Endothelial cell of umbilical vein (primary cell): ENCODE measurements at regions not wholly inside any gene's neighbourhood (a gene's known extent, or its start where the extent isn't known, plus 50 kb on each side); places are given as distances from the start of the nearest gene placed in this dataset.
A peak's percentile ranks its signal among the peaks of the same experiment; 100 is the strongest.

Experiments
- BruUV-seq: library from RNA; stranded (reverse); fragments of 400-500 nt; replicated peaks from 2 replicates; lab custom pipeline; 2021; lab: Mats Ljungman, UMichigan
- CTCF ChIA-PET: fragments of 300-600, 350-600 bp; sonication (Branson Sonifier 250); formaldehyde crosslinking; loops from one replicate; lab custom pipeline; 2021; ENCODE audit warnings: antibody characterized with exemption, inconsistent platforms; lab: Charles Lee
- POLR2A ChIA-PET: fragments of 300-600, 350-600 bp; sonication (Branson Sonifier 250); formaldehyde crosslinking; loops from one replicate; lab custom pipeline; 2021; ENCODE audit warnings: antibody characterized with exemption, inconsistent platforms; lab: Charles Lee
- DNase-seq: peaks from one replicate; pipeline ENCODE4 v3.0.0-alpha.2; 2011; ENCODE audit warnings: low read depth, low spot score
- FAIRE-seq: peaks from 2 replicates; lab custom pipeline; 2011; peaks lifted over from hg19 to GRCh38; lab: Jason Lieb, UNC
- H2AFZ ChIP-seq: 2 replicates; pipeline ENCODE4 v1.6.0; 2012; ENCODE audit warnings: low read depth, low read length, control low read depth, inconsistent platforms
- H3K27ac ChIP-seq: 2 replicates; pipeline ENCODE4 v1.5.1; 2011; ENCODE audit warnings: low read depth, mild to moderate bottlenecking, control low read depth, low read length, moderate library complexity; ENCODE audit not compliant: insufficient read depth
- H3K27me3 ChIP-seq, 2 experiments: 2 replicates each; pipeline versions ENCODE4 v1.6.0 to v1.6.1; 2011; ENCODE audit warnings: low read length in 2 of 2, mixed read lengths in 1 of 2; ENCODE audit not compliant: control insufficient read depth in 2 of 2, insufficient read depth in 2 of 2
- H3K36me3 ChIP-seq, 2 experiments: 2 replicates in 1 of 2; 3 replicates in 1 of 2; pipeline ENCODE4 v1.5.1; 2011; ENCODE audit warnings: low read length in 2 of 2, mild to moderate bottlenecking in 1 of 2, moderate library complexity in 1 of 2; ENCODE audit not compliant: control insufficient read depth in 2 of 2, insufficient read depth in 2 of 2; ENCODE audit errors: extremely low read depth in 1 of 2
- H3K4me1 ChIP-seq: 3 replicates; pipeline ENCODE4 v1.5.1; 2011; ENCODE audit warnings: mild to moderate bottlenecking, low read length; ENCODE audit not compliant: control insufficient read depth, insufficient read depth; ENCODE audit errors: extremely low read depth
- H3K4me2 ChIP-seq: 2 replicates; pipeline ENCODE4 v1.6.1; 2011; ENCODE audit warnings: low read length, control low read depth, mixed read lengths; ENCODE audit not compliant: insufficient read depth
- H3K4me3 ChIP-seq, 3 experiments: fragments of 200-600 bp in 1 of 3; sonication (generic), shearing (Covaris generic) in 1 of 3; replicated peaks in 1 of 3; 2 replicates each; pipeline ENCODE4 v1.5.1; 2011 to 2016; ENCODE audit warnings: control low read depth in 3 of 3, low read length in 3 of 3, mild to moderate bottlenecking in 2 of 3, inconsistent platforms in 1 of 3, low read depth in 1 of 3, moderate library complexity in 1 of 3; ENCODE audit not compliant: insufficient read depth in 1 of 3
- H3K79me2 ChIP-seq: 2 replicates; pipeline ENCODE4 v1.6.0; 2012; ENCODE audit warnings: low read length, inconsistent platforms; ENCODE audit not compliant: control insufficient read depth, insufficient read depth
- H3K9ac ChIP-seq: replicated peaks from 2 replicates; pipeline ENCODE3; 2011; ENCODE audit warnings: low read length, control low read depth; ENCODE audit not compliant: insufficient read depth; ENCODE audit errors: extremely low read depth
- H3K9me1 ChIP-seq: replicated peaks from 3 replicates; pipeline ENCODE4 v1.6.0; 2011; ENCODE audit warnings: mild to moderate bottlenecking, low read length; ENCODE audit not compliant: control insufficient read depth, insufficient read depth; ENCODE audit errors: extremely low read depth
- H3K9me3 ChIP-seq: replicated peaks from 2 replicates; pipeline ENCODE4 v1.5.1; 2012; ENCODE audit warnings: low read length, inconsistent platforms; ENCODE audit not compliant: control insufficient read depth, insufficient read depth
- H4K20me1 ChIP-seq: replicated peaks from 2 replicates; pipeline ENCODE3; 2011; ENCODE audit warnings: mild to moderate bottlenecking, low read length; ENCODE audit not compliant: control insufficient read depth, insufficient read depth; ENCODE audit errors: extremely low read depth
- EZH2 ChIP-seq: IDR thresholded peaks from 2 replicates; pipeline ENCODE4 v1.6.1; 2012; ENCODE audit warnings: borderline replicate concordance, low read depth, mild to moderate bottlenecking, moderate library complexity, low read length, inconsistent platforms; ENCODE audit not compliant: severe bottlenecking
- FOS ChIP-seq: IDR thresholded peaks from 2 replicates; pipeline ENCODE4 v1.6.1; 2011; ENCODE audit warnings: mild to moderate bottlenecking, low read length, moderate library complexity, borderline replicate concordance; ENCODE audit not compliant: insufficient read depth
- GATA2 ChIP-seq: IDR thresholded peaks from 2 replicates; pipeline ENCODE4 v1.7.0; 2011; ENCODE audit warnings: low read depth, mild to moderate bottlenecking, moderate library complexity, mixed read lengths, low read length; ENCODE audit not compliant: insufficient read length, insufficient read depth
- JUN ChIP-seq: IDR thresholded peaks from 2 replicates; pipeline ENCODE4 v1.6.1; 2011; ENCODE audit warnings: borderline replicate concordance, low read depth; ENCODE audit not compliant: insufficient read length, insufficient read depth
- MYC ChIP-seq: IDR thresholded peaks from one replicate; pipeline ENCODE4 v1.6.1; 2011; ENCODE audit warnings: mild to moderate bottlenecking, low read depth, low read length
- POLR2A ChIP-seq: IDR thresholded peaks from 2 replicates; pipeline ENCODE4 v1.6.1; 2012; ENCODE audit warnings: low read depth, mild to moderate bottlenecking, control low read depth, low read length
- POLR2AphosphoS5 ChIP-seq: IDR thresholded peaks from 2 replicates; pipeline ENCODE4 v1.6.1; 2012; ENCODE audit warnings: low read depth, mild to moderate bottlenecking, control low read depth, low read length, moderate library complexity; ENCODE audit not compliant: insufficient read depth
- dilution Hi-C: fragments of 300-500 bp; cut with MboI; formaldehyde crosslinking; loops from one replicate; pipeline ENCODE4 v1.15.0; 2019; ENCODE audit warnings: low sequenced_read_pairs; ENCODE audit not compliant: extremely low pct_ligation_motif_present
- intact Hi-C: fragments of 100-400 bp; cut with micrococcal nuclease; formaldehyde crosslinking; loops from one replicate; pipeline ENCODE4 v1.10.0; 2022
- TF ChIP-seq, protein P1 (sequence below), 2 donors: IDR thresholded peaks; 1 replicate in 1 of 2; 2 replicates in 1 of 2; pipeline ENCODE4 v1.5.1; 2011; ENCODE audit warnings: low read length in 2 of 2, mild to moderate bottlenecking in 2 of 2, moderate library complexity in 2 of 2, control low read depth in 1 of 2, inconsistent platforms in 1 of 2, low read depth in 1 of 2; ENCODE audit not compliant: insufficient read depth in 1 of 2; ENCODE audit errors: extremely low read depth in 1 of 2
- TF ChIP-seq, protein P2 (sequence below): IDR thresholded peaks from 2 replicates; pipeline ENCODE4 v1.6.1; 2011; ENCODE audit not compliant: insufficient read depth, insufficient read length

DNA sequence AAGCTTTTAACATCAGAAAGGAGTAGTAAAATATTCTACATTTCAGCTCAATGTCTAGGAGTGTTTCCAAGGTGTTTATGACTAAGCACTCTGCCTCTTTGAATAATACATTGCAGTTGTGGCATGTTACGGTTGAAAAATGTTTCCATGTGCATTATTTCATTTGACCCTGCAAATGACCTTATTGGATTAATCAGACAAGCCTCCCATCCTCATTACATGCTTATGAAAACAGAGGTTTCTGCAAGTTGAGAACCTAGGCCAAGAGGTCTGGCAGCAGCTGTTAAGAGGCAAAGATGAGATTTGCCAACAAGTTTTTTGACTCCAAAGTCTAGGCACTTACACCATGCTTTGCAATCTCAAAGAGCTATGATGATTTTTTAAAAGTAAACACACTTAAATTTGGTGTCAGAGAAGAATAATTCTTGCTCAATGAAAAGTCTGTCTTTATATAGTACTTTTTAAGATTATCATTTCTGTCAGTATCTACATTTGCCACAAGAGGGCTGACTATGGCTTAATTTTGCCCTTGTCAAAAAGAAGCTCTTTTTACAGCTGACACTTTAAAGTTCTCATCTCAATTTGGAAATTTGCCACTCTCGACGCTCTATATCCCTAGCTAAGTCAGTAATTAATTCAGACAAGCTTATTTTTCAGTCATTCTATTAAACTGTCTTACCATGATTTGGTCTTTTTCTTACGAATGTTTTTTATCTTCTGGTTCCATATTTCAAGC, 260.6 kb downstream of the PAX3 start:
- H4K20me1 ChIP-seq: no peaks in the 10 kb centered on the region
- no peak overlapping the region for H3K9ac ChIP-seq
- H3K4me1 ChIP-seq: no peaks in the 10 kb centered on the region
- ChIA-PET CTCF (interaction anchor here (0.6 to 3.2 kb wide), 14 partner anchors 10 to 1206 kb away, joined by 3 to 21 read pairs (median 4); no protein-coding TSS in a partner anchor), POLR2A (no interaction called here)
- TF ChIP-seq GATA2: no peak
- TF ChIP-seq, protein P1, sequence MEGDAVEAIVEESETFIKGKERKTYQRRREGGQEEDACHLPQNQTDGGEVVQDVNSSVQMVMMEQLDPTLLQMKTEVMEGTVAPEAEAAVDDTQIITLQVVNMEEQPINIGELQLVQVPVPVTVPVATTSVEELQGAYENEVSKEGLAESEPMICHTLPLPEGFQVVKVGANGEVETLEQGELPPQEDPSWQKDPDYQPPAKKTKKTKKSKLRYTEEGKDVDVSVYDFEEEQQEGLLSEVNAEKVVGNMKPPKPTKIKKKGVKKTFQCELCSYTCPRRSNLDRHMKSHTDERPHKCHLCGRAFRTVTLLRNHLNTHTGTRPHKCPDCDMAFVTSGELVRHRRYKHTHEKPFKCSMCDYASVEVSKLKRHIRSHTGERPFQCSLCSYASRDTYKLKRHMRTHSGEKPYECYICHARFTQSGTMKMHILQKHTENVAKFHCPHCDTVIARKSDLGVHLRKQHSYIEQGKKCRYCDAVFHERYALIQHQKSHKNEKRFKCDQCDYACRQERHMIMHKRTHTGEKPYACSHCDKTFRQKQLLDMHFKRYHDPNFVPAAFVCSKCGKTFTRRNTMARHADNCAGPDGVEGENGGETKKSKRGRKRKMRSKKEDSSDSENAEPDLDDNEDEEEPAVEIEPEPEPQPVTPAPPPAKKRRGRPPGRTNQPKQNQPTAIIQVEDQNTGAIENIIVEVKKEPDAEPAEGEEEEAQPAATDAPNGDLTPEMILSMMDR (IDR thresholded peaks at IDR 0.05; ENCODE audit: extremely low read depth in 1 of 2, insufficient read depth in 1 of 2, low read depth in 1 of 2, low read length in 2 of 2): peak in 1 of 2 donors; percentile 10
- intact Hi-C loops: no loop called here
- dilution Hi-C loops: no loop called here
- H3K79me2 ChIP-seq: no peaks in the 10 kb centered on the region
- no peaks in the 10 kb centered on the region for H3K36me3 ChIP-seq
- no peak overlapping the region for H2AFZ ChIP-seq
- no peaks in the 10 kb centered on the region for H3K9me3 ChIP-seq
- no peak overlapping the region for H3K4me3 ChIP-seq
- no peak for FAIRE-seq
- H3K27me3 ChIP-seq: no peaks in the 10 kb centered on the region
- H3K27ac ChIP-seq: no peak overlapping the region
- BruUV-seq: no TSS peak
- no peaks in the 10 kb centered on the region for H3K9me1 ChIP-seq
- no peak for DNase-seq
- H3K4me2 ChIP-seq: no peak overlapping the region

GRCh38 chr2:222037211-222037610, 261.6 kb downstream of the PAX3 start:
- no peak overlapping the region for H3K27ac ChIP-seq
- DNase-seq: no peak
- TF ChIP-seq, protein P1 (IDR thresholded peaks at IDR 0.05; ENCODE audit: extremely low read depth in 1 of 2, insufficient read depth in 1 of 2, low read depth in 1 of 2, low read length in 2 of 2): no peak
- TF ChIP-seq POLR2AphosphoS5: no peak
- no peak for TF ChIP-seq MYC
- no peak for TF ChIP-seq POLR2A
- TF ChIP-seq JUN: no peak
- no peak for TF ChIP-seq EZH2
- no peak for TF ChIP-seq GATA2
- TF ChIP-seq FOS: no peak
- TF ChIP-seq, protein P2, sequence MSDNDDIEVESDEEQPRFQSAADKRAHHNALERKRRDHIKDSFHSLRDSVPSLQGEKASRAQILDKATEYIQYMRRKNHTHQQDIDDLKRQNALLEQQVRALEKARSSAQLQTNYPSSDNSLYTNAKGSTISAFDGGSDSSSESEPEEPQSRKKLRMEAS: no peak
- H4K20me1 ChIP-seq: no peaks in the 10 kb centered on the region
- CTCF ChIA-PET: interaction anchor here (2.2 to 3.2 kb wide), 2 partner anchors 13 to 578 kb away, joined by 7 to 19 read pairs; no protein-coding TSS in a partner anchor
- intact Hi-C loops (no loop called here), dilution Hi-C loops (no loop called here)
- POLR2A ChIA-PET: no interaction called here
- H3K4me1 ChIP-seq: no peaks in the 10 kb centered on the region
- no peaks in the 10 kb centered on the region for H3K79me2 ChIP-seq
- H3K9ac ChIP-seq: no peak overlapping the region
- no peak overlapping the region for H3K4me3 ChIP-seq
- no peak overlapping the region for H3K4me2 ChIP-seq
- H3K27me3 ChIP-seq: no peaks in the 10 kb centered on the region
- no peaks in the 10 kb centered on the region for H3K36me3 ChIP-seq
- H3K9me1 ChIP-seq: no peaks in the 10 kb centered on the region
- H2AFZ ChIP-seq: no peak overlapping the region
- no peak for FAIRE-seq
- H3K9me3 ChIP-seq: no peaks in the 10 kb centered on the region
- BruUV-seq: no TSS peak
